Panc1 (cell line): ENCODE measurements at regions not wholly inside any gene's neighbourhood (a gene's known extent, or its start where the extent isn't known, plus 50 kb on each side); places are given as distances from the start of the nearest gene placed in this dataset.

Experiments
- ATAC-seq: fragments of 200-7000 bp; cut with Tn5 transposase; 2 replicates; pipeline ENCODE4 v1.9.1; 2020; ENCODE audit warnings: mild to moderate bottlenecking, moderate library complexity
- BruUV-seq: library from RNA; stranded (reverse); fragments of 400-500 nt; replicated peaks from 2 replicates; lab custom pipeline; 2021; lab: Mats Ljungman, UMichigan
- CTCF ChIA-PET: fragments of 300-600 bp; sonication (Branson Sonifier 250); formaldehyde crosslinking; loops from one replicate; lab custom pipeline; 2022; ENCODE audit warnings: antibody characterized with exemption; lab: Charles Lee
- POLR2A ChIA-PET: fragments of 300-600 bp; sonication (Branson Sonifier 250); formaldehyde crosslinking; loops from one replicate; lab custom pipeline; 2022; ENCODE audit warnings: antibody characterized with exemption; lab: Charles Lee
- DNase-seq: peaks from one replicate; pipeline ENCODE4 v3.0.0-alpha.2; 2010; ENCODE audit warnings: low read depth, low spot score
- H3K27ac ChIP-seq: 2 replicates; pipeline ENCODE4 v1.5.1; 2011; ENCODE audit warnings: mild to moderate bottlenecking, low read length, inconsistent platforms
- H3K27me3 ChIP-seq: fragments of 200-500 bp; sonication (Bioruptor generic); 2 replicates; pipeline ENCODE4 v1.6.0; 2014; ENCODE audit warnings: low read length, inconsistent platforms; ENCODE audit not compliant: control insufficient read depth, insufficient read depth
- H3K36me3 ChIP-seq: fragments of 200-500 bp; sonication (Bioruptor generic); 2 replicates; pipeline ENCODE4 v1.5.1; 2014; ENCODE audit warnings: inconsistent platforms, mild to moderate bottlenecking, low read length, moderate library complexity; ENCODE audit not compliant: control insufficient read depth, insufficient read depth
- H3K4me1 ChIP-seq: 2 replicates; pipeline ENCODE4 v1.5.1; 2011; ENCODE audit warnings: inconsistent platforms, mild to moderate bottlenecking, low read length, moderate library complexity; ENCODE audit not compliant: control insufficient read depth, insufficient read depth
- H3K4me3 ChIP-seq, 2 experiments: 2 replicates each; pipeline ENCODE4 v1.5.1; 2011 to 2012; ENCODE audit warnings: low read depth in 2 of 2, low read length in 2 of 2, mild to moderate bottlenecking in 2 of 2, inconsistent platforms in 1 of 2, moderate library complexity in 1 of 2
- H3K9me3 ChIP-seq: fragments of 200-500 bp; sonication (Bioruptor generic); 2 replicates; pipeline ENCODE4 v1.5.1; 2014; ENCODE audit warnings: low read depth, mild to moderate bottlenecking, inconsistent platforms, low read length, moderate library complexity; ENCODE audit not compliant: control insufficient read depth, insufficient read depth
- POLR2AphosphoS5 ChIP-seq: IDR thresholded peaks from 2 replicates; pipeline ENCODE4 v1.6.1; 2012; ENCODE audit warnings: mild to moderate bottlenecking, low read depth, low read length, moderate library complexity
- SIN3A ChIP-seq: IDR thresholded peaks from 2 replicates; pipeline ENCODE4 v1.6.1; 2012; ENCODE audit warnings: low read depth, mild to moderate bottlenecking, low read length, moderate library complexity, borderline replicate concordance; ENCODE audit not compliant: insufficient read depth
- TCF7L2 ChIP-seq: IDR thresholded peaks from 2 replicates; pipeline ENCODE4 v1.6.1; 2011; ENCODE audit warnings: mild to moderate bottlenecking, low read depth, low read length, inconsistent platforms
- in situ Hi-C: cut with HindIII; loops from 2 replicates; pipeline ENCODE4 v1.10.0; 2016; ENCODE audit warnings: low sequenced_read_pairs, low pct_unique_long_range_greater_than_20kb
- intact Hi-C: fragments of 100-400 bp; cut with micrococcal nuclease; formaldehyde crosslinking; loops from one replicate; pipeline ENCODE4 v1.10.0; 2022; ENCODE audit not compliant: unreplicated experiment
- TF ChIP-seq, protein P1 (sequence below): fragments of 450-650 bp; IDR thresholded peaks from 2 replicates; pipeline ENCODE4 v1.5.1; 2017; ENCODE audit warnings: mild to moderate bottlenecking
- TF ChIP-seq, protein P2 (sequence below), 2 experiments: IDR thresholded peaks; 2 replicates each; pipeline ENCODE4 v1.6.1; 2011 to 2012; ENCODE audit warnings: low read depth in 2 of 2, control low read depth in 1 of 2, low read length in 1 of 2, mild to moderate bottlenecking in 1 of 2, moderate library complexity in 1 of 2; ENCODE audit not compliant: insufficient read depth in 1 of 2

DNA sequence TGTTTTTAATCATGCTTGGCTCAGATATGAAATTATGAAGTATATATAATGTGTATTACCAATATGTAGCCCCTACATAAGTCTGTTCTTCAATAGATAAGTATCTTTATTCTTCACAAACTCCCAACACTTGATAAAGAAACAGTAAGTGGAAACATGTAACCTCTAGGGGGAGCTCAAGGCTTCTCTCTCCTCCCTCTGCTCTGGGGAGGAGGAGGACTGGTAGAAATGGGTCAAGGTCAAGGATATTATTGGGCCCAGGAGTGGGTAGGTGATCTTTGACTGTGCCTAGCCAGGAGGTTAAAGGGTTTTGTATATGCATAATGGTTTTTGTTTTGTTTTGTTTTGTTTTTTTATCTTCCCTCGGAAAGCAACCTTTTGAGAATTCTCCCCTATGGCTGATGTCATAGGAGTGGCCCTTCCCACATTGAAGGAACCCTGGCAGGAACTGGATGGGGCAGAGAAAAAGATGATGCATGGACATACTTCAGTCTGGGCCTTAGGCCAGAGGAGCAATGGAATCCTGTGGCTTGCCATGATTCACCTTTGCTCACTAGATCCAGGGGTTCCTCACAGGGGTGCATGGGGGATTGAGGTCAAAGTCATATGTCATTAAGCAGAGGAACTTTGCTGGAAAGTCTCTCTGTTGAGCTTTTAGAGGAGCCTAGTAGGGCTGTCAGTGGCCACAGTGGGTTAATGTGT, 460.3 kb downstream of the MID1IP1 start:
- Histone ChIP-seq H3K4me3 (no peak overlapping the region), H3K27me3 (no peaks in the 10 kb centered on the region), H3K36me3 (no peaks in the 10 kb centered on the region), H3K4me1 (no peaks in the 10 kb centered on the region), H3K9me3 (no peaks in the 10 kb centered on the region), H3K27ac (no peak overlapping the region)
- ChIA-PET POLR2A (no interaction called here), CTCF (no interaction called here)
- BruUV-seq: no TSS peak
- intact Hi-C loops: no loop called here
- ATAC-seq (no peak), DNase-seq (peak; percentile 4)
- TF ChIP-seq, protein P1, sequence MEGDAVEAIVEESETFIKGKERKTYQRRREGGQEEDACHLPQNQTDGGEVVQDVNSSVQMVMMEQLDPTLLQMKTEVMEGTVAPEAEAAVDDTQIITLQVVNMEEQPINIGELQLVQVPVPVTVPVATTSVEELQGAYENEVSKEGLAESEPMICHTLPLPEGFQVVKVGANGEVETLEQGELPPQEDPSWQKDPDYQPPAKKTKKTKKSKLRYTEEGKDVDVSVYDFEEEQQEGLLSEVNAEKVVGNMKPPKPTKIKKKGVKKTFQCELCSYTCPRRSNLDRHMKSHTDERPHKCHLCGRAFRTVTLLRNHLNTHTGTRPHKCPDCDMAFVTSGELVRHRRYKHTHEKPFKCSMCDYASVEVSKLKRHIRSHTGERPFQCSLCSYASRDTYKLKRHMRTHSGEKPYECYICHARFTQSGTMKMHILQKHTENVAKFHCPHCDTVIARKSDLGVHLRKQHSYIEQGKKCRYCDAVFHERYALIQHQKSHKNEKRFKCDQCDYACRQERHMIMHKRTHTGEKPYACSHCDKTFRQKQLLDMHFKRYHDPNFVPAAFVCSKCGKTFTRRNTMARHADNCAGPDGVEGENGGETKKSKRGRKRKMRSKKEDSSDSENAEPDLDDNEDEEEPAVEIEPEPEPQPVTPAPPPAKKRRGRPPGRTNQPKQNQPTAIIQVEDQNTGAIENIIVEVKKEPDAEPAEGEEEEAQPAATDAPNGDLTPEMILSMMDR: peak; percentile 63
- TF ChIP-seq, protein P2, sequence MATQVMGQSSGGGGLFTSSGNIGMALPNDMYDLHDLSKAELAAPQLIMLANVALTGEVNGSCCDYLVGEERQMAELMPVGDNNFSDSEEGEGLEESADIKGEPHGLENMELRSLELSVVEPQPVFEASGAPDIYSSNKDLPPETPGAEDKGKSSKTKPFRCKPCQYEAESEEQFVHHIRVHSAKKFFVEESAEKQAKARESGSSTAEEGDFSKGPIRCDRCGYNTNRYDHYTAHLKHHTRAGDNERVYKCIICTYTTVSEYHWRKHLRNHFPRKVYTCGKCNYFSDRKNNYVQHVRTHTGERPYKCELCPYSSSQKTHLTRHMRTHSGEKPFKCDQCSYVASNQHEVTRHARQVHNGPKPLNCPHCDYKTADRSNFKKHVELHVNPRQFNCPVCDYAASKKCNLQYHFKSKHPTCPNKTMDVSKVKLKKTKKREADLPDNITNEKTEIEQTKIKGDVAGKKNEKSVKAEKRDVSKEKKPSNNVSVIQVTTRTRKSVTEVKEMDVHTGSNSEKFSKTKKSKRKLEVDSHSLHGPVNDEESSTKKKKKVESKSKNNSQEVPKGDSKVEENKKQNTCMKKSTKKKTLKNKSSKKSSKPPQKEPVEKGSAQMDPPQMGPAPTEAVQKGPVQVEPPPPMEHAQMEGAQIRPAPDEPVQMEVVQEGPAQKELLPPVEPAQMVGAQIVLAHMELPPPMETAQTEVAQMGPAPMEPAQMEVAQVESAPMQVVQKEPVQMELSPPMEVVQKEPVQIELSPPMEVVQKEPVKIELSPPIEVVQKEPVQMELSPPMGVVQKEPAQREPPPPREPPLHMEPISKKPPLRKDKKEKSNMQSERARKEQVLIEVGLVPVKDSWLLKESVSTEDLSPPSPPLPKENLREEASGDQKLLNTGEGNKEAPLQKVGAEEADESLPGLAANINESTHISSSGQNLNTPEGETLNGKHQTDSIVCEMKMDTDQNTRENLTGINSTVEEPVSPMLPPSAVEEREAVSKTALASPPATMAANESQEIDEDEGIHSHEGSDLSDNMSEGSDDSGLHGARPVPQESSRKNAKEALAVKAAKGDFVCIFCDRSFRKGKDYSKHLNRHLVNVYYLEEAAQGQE (IDR thresholded peaks at IDR 0.05; ENCODE audit: insufficient read depth in 1 of 2, low read depth in 2 of 2, low read length in 1 of 2): no peak
- TF ChIP-seq TCF7L2: no peak
- in situ Hi-C loops: no loop called here

DNA sequence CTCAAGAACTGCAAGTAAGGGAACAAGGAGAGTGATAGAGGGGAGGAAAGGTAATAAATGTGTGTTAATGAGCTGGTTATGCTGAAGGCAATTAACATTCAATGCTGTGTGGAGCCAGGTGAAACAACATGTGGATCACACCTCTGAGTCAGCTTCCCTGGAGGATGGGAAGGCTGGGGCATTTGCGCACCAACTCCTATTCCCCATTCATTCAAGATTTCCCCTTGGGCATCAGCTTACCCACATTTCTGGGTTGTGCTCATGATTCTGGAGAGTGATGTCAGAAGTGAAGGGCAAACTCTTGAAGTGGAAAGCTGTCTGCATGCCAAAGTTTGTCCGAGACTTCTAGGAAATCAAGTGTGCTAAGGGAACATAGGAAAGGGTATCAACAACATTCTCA, 461.4 kb downstream of the MID1IP1 start:
- TF ChIP-seq TCF7L2 (no peak), POLR2AphosphoS5 (no peak), SIN3A (no peak)
- TF ChIP-seq, protein P1: no peak
- TF ChIP-seq, protein P2 (IDR thresholded peaks at IDR 0.05; ENCODE audit: insufficient read depth in 1 of 2, low read depth in 2 of 2, low read length in 1 of 2): no peak
- in situ Hi-C loops (no loop called here), intact Hi-C loops (no loop called here)
- Histone ChIP-seq H3K9me3 (no peaks in the 10 kb centered on the region), H3K27ac (no peak overlapping the region), H3K4me1 (no peaks in the 10 kb centered on the region), H3K4me3 (no peak overlapping the region), H3K27me3 (no peaks in the 10 kb centered on the region), H3K36me3 (no peaks in the 10 kb centered on the region)
- BruUV-seq: no TSS peak
- DNase-seq (no peak), ATAC-seq (no peak)
- CTCF ChIA-PET: no interaction called here
- POLR2A ChIA-PET: no interaction called here
